ENCODE measurements at regions not wholly inside any gene's neighbourhood (a gene's known extent, or its start where the extent isn't known, plus 50 kb on each side); places are given as distances from the start of the nearest gene placed in this dataset.
"Not testable (repeated sequence)": the region's sequence is repeated elsewhere in the genome, so short reads cannot be mapped to it uniquely, and the experiment has no call there.

DNA sequence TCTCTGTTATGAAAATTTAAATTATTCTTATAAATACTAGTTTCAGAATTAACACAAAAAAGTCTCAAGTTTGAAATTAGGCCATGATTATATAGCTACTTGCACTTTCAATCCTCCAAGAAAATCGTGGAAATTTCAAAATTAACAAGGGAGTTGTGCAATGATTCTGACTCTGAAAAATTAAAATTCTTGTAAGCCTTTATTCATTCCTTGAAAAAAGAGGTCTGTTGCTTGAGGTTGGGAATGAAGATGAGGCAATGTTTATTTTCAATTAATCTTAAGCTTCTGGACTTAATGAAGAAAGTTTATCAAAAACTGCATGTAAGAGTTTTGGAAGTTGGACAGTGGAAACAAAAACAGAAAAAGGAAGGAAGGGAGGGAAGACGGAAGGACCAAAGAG, 128.2 kb upstream of the FIBIN start:
- Histone ChIP-seq H3K4me2 (ENCODE audit: low read length) (no peak overlapping the region), H2AFZ (ENCODE audit: low read depth, low read length) (no peak overlapping the region), H3K4me3 (ENCODE audit: insufficient read depth, low read depth, low read length) (no peak overlapping the region), H3K4me1 (ENCODE audit: insufficient read depth, low read length) (no peaks in the 10 kb centered on the region), H3K27me3 (ENCODE audit: insufficient read depth, low read length) (no peaks in the 10 kb centered on the region), H4K20me1 (ENCODE audit: insufficient read depth, low read length) (no peaks in the 10 kb centered on the region), H3K27ac (ENCODE audit: low read depth, low read length) (no peak overlapping the region), H3K9me3 (ENCODE audit: insufficient read depth, low read depth, low read length) (no peaks in the 10 kb centered on the region), H3K36me3 (ENCODE audit: insufficient read depth, low read length) (no peaks in the 10 kb centered on the region), H3K79me2 (ENCODE audit: insufficient read depth, low read length) (no peaks in the 10 kb centered on the region), H3K9ac (ENCODE audit: low read length) (no peak overlapping the region)
- no peaks in the 10 kb centered on the region for H3K9me3 Mint-ChIP-seq (ENCODE audit: unreplicated experiment)
- DNase-seq (ENCODE audit: low read depth), result no peak
- TF ChIP-seq, protein P1, sequence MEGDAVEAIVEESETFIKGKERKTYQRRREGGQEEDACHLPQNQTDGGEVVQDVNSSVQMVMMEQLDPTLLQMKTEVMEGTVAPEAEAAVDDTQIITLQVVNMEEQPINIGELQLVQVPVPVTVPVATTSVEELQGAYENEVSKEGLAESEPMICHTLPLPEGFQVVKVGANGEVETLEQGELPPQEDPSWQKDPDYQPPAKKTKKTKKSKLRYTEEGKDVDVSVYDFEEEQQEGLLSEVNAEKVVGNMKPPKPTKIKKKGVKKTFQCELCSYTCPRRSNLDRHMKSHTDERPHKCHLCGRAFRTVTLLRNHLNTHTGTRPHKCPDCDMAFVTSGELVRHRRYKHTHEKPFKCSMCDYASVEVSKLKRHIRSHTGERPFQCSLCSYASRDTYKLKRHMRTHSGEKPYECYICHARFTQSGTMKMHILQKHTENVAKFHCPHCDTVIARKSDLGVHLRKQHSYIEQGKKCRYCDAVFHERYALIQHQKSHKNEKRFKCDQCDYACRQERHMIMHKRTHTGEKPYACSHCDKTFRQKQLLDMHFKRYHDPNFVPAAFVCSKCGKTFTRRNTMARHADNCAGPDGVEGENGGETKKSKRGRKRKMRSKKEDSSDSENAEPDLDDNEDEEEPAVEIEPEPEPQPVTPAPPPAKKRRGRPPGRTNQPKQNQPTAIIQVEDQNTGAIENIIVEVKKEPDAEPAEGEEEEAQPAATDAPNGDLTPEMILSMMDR (IDR thresholded peaks at IDR 0.05; ENCODE audit: insufficient read depth, low read depth, low read length), result no peak
- no peak for TF ChIP-seq EZH2 (IDR thresholded peaks at IDR 0.05; ENCODE audit: insufficient read depth, low read length)
- no peaks in the 10 kb centered on the region for H3K4me1 Mint-ChIP-seq (ENCODE audit: low read depth, unreplicated experiment)
- no peaks in the 10 kb centered on the region for H3K27me3 Mint-ChIP-seq (ENCODE audit: low read depth, unreplicated experiment)
- no peak overlapping the region for H3K4me3 Mint-ChIP-seq (ENCODE audit: unreplicated experiment)
- H3K36me3 Mint-ChIP-seq (ENCODE audit: low read depth, unreplicated experiment), result no peaks in the 10 kb centered on the region
- no peak overlapping the region for H3K27ac Mint-ChIP-seq (ENCODE audit: unreplicated experiment)
- no peak for FAIRE-seq

GRCh38 chr11:26867286-26867685, 126.6 kb upstream of the FIBIN start:
- H3K27me3 Mint-ChIP-seq (ENCODE audit: low read depth, unreplicated experiment), result no peaks in the 10 kb centered on the region
- H3K27ac Mint-ChIP-seq (ENCODE audit: unreplicated experiment), result no peak overlapping the region
- H2AFZ ChIP-seq (ENCODE audit: low read depth, low read length), result no peak overlapping the region
- no peaks in the 10 kb centered on the region for H3K79me2 ChIP-seq (ENCODE audit: insufficient read depth, low read length)
- H3K36me3 ChIP-seq (ENCODE audit: insufficient read depth, low read length), result no peaks in the 10 kb centered on the region
- H3K4me3 ChIP-seq (ENCODE audit: insufficient read depth, low read depth, low read length), result no peak overlapping the region
- H3K36me3 Mint-ChIP-seq (ENCODE audit: low read depth, unreplicated experiment), result no peaks in the 10 kb centered on the region
- H4K20me1 ChIP-seq (ENCODE audit: insufficient read depth, low read length), result no peaks in the 10 kb centered on the region
- FAIRE-seq, result no peak
- DNase-seq (ENCODE audit: low read depth), result no peak
- no peaks in the 10 kb centered on the region for H3K9me3 Mint-ChIP-seq (ENCODE audit: unreplicated experiment)
- H3K4me2 ChIP-seq (ENCODE audit: low read length), result no peak overlapping the region
- no peak overlapping the region for H3K4me3 Mint-ChIP-seq (ENCODE audit: unreplicated experiment)
- H3K27me3 ChIP-seq (ENCODE audit: insufficient read depth, low read length), result no peaks in the 10 kb centered on the region
- H3K4me1 Mint-ChIP-seq (ENCODE audit: low read depth, unreplicated experiment), result no peaks in the 10 kb centered on the region
- no peaks in the 10 kb centered on the region for H3K9me3 ChIP-seq (ENCODE audit: insufficient read depth, low read depth, low read length)
- no peak overlapping the region for H3K27ac ChIP-seq (ENCODE audit: low read depth, low read length)
- TF ChIP-seq EZH2 (IDR thresholded peaks at IDR 0.05; ENCODE audit: insufficient read depth, low read length), result no peak
- TF ChIP-seq, protein P1 (IDR thresholded peaks at IDR 0.05; ENCODE audit: insufficient read depth, low read depth, low read length), result no peak
- no peaks in the 10 kb centered on the region for H3K4me1 ChIP-seq (ENCODE audit: insufficient read depth, low read length)
- no peak overlapping the region for H3K9ac ChIP-seq (ENCODE audit: low read length)

- H3K9me3 ChIP-seq (ENCODE audit: insufficient read depth, low read depth, low read length), result no peaks in the 10 kb centered on the region
- H3K4me3 ChIP-seq (ENCODE audit: insufficient read depth, low read depth, low read length), result no peak overlapping the region
- peaks cover 18% of the 10 kb centered on the region for H3K9me3 Mint-ChIP-seq (ENCODE audit: unreplicated experiment)
- H3K36me3 Mint-ChIP-seq (ENCODE audit: low read depth, unreplicated experiment), result no peaks in the 10 kb centered on the region
- FAIRE-seq, result no peak
- no peaks in the 10 kb centered on the region for H3K27me3 ChIP-seq (ENCODE audit: insufficient read depth, low read length)
- H3K4me3 Mint-ChIP-seq (ENCODE audit: unreplicated experiment), result no peak overlapping the region
- no peaks in the 10 kb centered on the region for H3K4me1 Mint-ChIP-seq (ENCODE audit: low read depth, unreplicated experiment)
- H3K27ac ChIP-seq (ENCODE audit: low read depth, low read length), result no peak overlapping the region
- no peaks in the 10 kb centered on the region for H3K36me3 ChIP-seq (ENCODE audit: insufficient read depth, low read length)
- no peaks in the 10 kb centered on the region for H3K4me1 ChIP-seq (ENCODE audit: insufficient read depth, low read length)
- H3K4me2 ChIP-seq (ENCODE audit: low read length), result no peak overlapping the region
- H3K27ac Mint-ChIP-seq (ENCODE audit: unreplicated experiment), result no peak overlapping the region
- no peaks in the 10 kb centered on the region for H3K27me3 Mint-ChIP-seq (ENCODE audit: low read depth, unreplicated experiment)
- H3K9ac ChIP-seq (ENCODE audit: low read length), result no peak overlapping the region
- DNase-seq (ENCODE audit: low read depth), result no peak
- TF ChIP-seq, protein P1 (IDR thresholded peaks at IDR 0.05; ENCODE audit: insufficient read depth, low read depth, low read length), result no peak
- no peak for TF ChIP-seq EZH2 (IDR thresholded peaks at IDR 0.05; ENCODE audit: insufficient read depth, low read length)
- H3K79me2 ChIP-seq (ENCODE audit: insufficient read depth, low read length), result no peaks in the 10 kb centered on the region
- H2AFZ ChIP-seq (ENCODE audit: low read depth, low read length), result no peak overlapping the region
- no peaks in the 10 kb centered on the region for H4K20me1 ChIP-seq (ENCODE audit: insufficient read depth, low read length)
Observed at GRCh38 chr11:26878959-26879581, 114.8 kb upstream of the FIBIN start.

GRCh38 chr11:26882363-26882880, 111.5 kb upstream of the FIBIN start:
- H3K4me2 ChIP-seq (ENCODE audit: low read length); H3K27me3 ChIP-seq (ENCODE audit: insufficient read depth, low read length); H3K4me3 Mint-ChIP-seq (ENCODE audit: unreplicated experiment); H3K9ac ChIP-seq (ENCODE audit: low read length); H2AFZ ChIP-seq (ENCODE audit: low read depth, low read length); DNase-seq (ENCODE audit: low read depth); FAIRE-seq; H3K36me3 ChIP-seq (ENCODE audit: insufficient read depth, low read length); H3K27me3 Mint-ChIP-seq (ENCODE audit: low read depth, unreplicated experiment); H3K27ac ChIP-seq (ENCODE audit: low read depth, low read length); H3K27ac Mint-ChIP-seq (ENCODE audit: unreplicated experiment); H3K9me3 ChIP-seq (ENCODE audit: insufficient read depth, low read depth, low read length); H3K4me3 ChIP-seq (ENCODE audit: insufficient read depth, low read depth, low read length); H3K4me1 ChIP-seq (ENCODE audit: insufficient read depth, low read length); H3K79me2 ChIP-seq (ENCODE audit: insufficient read depth, low read length); H3K36me3 Mint-ChIP-seq (ENCODE audit: low read depth, unreplicated experiment); H3K4me1 Mint-ChIP-seq (ENCODE audit: low read depth, unreplicated experiment); H4K20me1 ChIP-seq (ENCODE audit: insufficient read depth, low read length): not testable (repeated sequence)
- peaks cover 17% of the 10 kb centered on the region for H3K9me3 Mint-ChIP-seq (ENCODE audit: unreplicated experiment)

All from astrocyte (in vitro differentiated cells and primary cell).